SIG-M5 treated with dmso at 0.1 percent for 504 hours (cell line): ENCODE measurements at regions not wholly inside any gene's neighbourhood (a gene's known extent, or its start where the extent isn't known, plus 50 kb on each side); places are given as distances from the start of the nearest gene placed in this dataset.
"Not testable (repeated sequence)": the region's sequence is repeated elsewhere in the genome, so short reads cannot be mapped to it uniquely, and the experiment has no call there.

Experiments used
- DNase-seq: peaks from one replicate; lab custom pipeline; 2025; ENCODE audit not compliant: unreplicated experiment; lab: John Stamatoyannopoulos, UW

DNA sequence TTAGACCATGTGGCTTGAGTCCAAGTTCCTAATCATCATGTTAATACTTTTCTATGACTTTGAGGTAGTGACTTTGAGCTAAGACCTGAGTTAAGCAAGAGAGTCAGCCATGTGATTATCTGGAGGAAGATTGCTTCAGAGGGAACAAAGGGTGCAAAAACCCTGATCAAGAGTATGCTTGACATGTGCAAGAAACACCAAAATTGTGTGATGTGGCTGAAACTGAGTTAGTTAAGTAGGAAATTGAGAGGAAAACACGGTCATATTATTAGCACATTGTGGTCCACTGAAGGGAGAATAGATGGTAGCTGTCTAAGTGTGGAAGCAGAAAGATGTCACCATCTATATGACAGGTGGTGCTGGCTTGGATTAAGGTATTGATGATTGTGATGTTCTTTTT lies 130.4 kb upstream of the MON1B start:
- DNase-seq = no peak

DNA sequence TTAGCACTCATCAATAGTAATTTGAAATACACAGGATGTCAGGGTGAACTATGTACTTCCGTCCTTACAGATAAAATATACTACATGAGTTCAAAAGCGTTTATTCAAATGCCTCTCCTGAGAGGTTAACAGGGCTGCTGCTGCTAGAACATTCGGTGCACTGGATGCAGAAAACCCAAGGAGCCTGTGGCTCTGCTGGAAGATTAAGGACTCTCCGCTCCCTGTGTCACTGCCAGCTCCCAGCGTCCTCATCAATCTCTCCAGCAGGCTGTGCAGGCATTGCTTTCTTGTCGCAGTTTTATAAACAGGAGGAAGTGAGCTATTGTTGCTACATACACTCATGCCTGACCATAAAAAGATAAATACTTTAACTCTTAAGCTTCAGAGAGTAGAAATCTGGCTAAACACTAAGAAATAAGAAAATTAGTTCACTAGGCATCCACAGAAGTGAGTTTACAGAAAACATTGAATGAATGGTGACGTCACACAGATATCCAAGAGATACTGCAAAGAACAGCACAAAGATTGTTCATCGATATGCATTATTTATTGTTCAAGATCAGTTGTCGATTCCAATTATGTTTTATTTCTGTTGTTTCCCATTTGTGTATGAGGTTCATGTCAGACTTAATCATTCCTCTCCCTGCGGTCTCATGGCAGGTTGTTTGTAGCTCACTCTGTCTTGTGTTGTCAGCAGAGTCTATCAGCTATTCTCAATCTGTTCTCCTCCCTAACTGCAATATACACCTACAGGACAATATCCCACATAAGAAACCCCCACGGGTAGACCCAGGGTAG lies 127.9 kb upstream of the MON1B start:
- no peak for DNase-seq

DNA sequence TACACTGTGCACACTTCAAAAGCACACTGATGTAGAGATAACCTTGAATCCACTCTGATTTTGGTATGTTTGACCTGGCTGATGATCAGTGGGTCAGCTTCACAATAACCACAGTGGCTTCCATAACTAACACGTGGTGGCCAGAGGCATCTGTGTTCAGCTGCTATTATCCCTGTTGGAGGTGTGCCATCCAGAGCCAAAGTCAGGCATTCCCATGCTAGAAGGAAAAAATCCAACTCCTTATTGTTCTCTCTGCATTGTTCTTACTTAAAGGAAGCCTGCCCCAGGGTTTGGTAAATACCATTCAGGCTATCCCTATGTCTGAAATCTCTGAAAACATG lies 127.3 kb upstream of the MON1B start:
- no peak for DNase-seq

DNA sequence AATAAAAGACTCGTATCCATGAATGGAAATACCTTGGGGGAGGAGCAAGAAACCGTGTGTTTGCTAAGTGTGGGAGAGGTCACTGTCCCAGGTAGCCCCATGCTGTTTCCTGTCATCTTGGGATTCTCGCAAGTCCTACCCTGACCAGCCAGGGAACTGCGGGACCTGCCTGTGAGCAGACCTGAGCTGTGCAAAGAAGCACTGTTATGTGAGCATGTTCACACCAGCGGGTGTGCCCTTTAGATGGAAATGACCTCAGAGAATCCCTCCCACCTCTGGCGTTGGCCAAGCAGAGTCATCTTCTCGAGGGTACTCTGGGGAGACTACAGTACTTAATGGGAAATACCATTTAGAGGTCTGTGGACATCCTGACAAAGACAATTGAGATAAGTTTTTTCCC lies 127.0 kb upstream of the MON1B start:
- DNase-seq = no peak

DNA sequence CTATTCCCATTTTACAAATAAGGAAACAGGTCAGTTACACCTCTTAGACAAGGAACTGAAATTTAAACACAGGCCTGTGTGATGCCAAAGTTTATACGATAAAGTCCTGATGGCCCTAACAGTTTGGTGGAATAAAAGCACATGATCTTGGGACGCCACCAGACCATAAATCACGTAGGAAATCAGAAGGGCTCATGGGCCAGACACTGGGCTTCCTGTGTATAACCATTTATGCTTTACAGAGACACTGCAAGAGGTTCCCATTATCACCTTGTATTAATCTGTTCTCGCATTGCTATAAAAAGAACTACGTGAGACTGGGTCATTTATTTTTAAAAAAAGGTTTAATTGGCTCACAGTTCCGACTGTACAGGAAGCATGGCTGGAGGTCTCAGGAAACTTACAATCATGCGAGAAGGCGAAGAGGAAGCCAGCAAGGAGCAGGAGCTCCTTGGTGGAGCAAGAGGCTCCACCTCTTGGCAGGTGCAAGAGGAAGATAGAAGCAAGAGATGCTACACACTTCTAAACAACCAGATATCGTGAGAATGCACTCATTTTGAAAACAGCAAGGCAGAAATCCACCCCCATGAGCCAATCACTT lies 124.0 kb upstream of the MON1B start:
- no peak for DNase-seq

DNA sequence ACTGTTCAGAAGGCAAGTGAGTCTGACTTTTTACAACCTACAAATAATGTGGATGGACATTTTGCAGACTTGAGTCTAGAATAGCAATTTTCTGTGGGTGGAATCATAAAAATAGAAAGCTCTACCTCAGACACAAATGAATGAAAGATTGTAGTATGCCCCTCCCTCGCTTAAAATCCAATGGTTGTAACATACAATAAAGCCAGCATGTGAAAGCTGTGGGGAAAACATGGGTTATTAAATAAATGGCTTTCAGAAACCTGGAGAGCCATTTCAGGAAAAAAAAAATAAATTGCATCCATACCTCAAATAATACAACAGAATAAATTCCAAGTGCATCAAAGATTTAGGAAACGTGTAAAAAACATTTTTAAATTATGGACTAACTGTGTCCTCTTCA lies 123.1 kb upstream of the MON1B start:
- DNase-seq = no peak

DNA sequence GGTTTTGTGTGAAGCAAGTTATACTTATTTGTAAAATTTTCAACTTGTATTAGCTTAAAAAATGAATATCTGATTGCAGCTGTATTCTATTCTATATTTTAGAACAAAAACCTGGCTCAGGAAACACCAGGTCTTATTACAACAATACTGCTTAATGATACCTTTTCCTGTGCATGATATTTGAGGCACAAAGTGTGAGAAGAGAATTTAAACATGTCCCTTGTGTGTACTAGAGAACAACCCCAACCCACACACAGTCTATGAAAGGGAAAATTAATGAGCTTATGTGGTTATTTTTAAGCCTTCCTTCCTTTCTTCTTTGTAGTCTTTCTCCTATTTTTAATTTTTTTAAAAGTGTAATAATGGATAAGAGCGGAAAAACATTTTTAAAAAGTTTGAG lies 122.6 kb upstream of the MON1B start:
- no peak for DNase-seq

DNA sequence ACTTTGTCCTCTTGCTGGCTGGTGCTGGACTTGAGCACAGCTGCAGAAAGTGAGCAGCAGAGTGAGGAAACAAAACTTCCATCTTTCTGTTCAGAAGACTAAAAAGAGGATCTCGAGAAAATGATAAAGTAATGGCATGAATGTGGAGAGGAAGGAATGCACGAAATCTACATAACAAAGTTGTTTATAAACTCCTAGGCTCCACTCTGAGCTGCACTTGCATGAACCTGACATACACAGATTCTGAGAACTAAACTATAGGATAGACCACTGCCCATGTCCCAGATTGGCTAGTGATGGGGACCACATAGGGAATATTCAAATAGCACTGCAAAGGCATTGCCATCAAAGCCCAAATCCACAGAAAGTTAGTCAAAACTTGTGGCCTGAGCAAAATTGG lies 121.1 kb upstream of the MON1B start:
- no peak for DNase-seq

DNA sequence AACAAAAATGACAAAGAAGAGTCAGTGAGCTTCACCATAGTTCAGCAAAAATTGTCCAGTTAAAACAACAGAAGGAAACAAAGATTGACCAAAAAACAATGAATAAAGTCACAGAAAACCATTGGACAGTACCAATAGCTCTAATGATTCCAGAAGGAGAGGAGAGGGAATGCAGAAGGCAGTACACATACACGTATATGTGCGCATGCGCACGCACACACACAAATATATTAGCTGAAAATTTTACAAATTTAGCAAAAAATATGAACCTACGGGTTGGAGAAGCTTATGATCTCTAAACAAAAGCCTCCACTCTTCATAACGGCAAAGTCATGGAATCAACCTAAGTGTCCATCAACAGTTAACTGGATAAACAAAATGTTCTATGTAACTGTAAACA lies 120.3 kb upstream of the MON1B start:
- no peak for DNase-seq

DNA sequence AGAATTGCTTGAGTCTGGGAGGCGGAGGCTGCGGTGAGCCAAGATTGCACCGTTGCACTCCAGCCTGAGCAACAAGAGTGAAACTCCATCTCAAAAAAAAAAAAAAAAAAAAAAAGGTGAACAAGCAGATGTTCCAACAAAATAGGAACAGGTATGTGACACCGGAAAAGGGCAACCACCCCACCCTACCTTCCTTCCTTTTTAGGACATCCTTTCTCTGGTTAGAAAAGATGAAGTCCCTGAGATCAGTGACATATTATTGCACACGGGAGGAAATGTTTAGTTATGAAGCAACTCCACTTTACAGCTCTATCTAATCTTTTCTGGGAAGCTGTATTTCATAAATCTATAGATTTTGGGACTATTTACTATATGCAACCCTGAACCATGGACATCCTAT lies 114.2 kb upstream of the MON1B start:
- DNase-seq = no peak

DNA sequence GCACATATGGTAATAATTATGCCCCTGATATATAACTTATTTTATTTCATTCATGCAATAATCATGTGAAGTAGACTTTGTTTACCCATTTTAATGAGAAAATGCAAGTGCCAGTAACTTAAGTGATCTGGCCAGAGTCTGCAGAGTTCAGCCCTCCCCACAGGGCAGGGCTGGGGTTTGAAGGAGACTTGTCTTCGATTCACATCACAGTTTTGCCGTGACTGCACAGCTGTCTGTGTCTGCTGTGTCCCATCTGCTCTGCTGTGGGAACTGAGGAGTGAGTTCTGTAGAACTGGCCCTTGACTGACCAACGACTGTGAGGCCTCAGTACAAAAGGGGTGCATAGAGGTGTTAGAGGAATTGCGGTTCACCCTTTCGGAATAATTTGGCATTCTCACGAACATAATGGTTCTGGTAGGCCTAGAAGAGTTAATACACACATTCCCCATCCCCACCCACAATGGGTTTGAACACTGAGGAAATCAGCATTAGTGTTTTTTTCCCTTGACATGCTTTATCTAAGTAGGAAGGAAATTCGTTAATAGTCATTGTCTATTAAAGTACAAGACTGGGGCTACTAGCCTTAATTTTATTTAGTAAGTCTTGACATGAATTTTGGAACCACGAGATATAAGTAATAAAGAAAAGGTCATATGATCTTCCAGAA lies 113.6 kb upstream of the MON1B start:
- no peak for DNase-seq

DNA sequence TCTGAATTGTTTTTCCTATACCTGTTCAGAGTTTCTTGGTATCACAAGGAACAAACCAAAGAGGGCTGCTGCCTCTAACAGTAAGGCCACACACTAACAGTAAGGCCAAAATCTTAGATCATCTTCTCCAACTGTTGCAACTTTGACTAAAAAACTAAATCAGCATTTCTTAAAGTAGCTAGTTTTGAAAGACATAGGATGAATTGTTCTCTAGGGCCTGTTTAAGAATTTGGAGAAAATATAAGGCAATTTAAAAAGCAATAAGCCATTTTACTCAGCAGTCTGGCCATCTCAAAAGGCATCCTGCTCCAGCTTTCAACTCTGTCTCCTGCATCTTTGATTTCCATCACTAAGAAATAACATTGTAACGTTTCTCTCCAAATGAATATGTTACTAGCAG lies 105.0 kb upstream of the MON1B start:
- DNase-seq = no peak

DNA sequence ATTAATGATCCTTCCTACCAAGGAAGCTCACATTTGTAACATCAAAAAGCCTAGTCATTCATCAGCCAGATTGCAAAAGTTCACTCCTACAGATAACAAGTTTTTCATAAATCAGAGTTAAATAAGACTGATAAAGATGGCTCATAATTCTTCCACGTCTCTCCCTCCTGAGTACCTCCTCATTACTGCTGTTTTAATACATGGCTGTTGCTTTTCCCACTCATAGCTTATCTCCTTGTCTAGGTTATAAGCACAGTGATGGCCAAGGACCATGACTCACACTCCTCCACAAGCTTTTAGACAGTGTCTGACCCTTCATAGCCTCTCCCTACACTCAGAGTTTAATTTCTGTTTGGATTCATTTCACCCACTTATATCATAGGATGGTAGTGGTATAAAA lies 100.9 kb upstream of the MON1B start:
- DNase-seq = no peak

DNA sequence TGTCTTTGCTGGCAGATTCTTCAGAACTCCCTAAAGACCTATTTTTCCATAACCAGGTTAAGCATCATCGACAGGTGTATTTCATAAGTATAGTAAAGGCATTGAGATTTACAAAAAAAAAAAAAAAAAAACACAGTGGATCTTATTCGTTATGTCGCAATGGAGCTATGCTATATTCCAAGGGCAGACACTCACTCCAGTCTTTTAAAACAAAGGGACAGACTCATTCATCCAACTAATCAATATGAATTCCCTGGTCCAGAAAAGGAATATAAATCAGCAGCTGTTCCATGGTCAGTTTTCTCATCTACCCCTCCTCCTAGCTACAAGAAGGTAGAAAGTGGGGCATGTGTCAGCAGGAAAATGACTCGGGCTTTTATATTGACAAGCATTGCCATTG lies 97.7 kb upstream of the MON1B start:
- DNase-seq = no peak

DNA sequence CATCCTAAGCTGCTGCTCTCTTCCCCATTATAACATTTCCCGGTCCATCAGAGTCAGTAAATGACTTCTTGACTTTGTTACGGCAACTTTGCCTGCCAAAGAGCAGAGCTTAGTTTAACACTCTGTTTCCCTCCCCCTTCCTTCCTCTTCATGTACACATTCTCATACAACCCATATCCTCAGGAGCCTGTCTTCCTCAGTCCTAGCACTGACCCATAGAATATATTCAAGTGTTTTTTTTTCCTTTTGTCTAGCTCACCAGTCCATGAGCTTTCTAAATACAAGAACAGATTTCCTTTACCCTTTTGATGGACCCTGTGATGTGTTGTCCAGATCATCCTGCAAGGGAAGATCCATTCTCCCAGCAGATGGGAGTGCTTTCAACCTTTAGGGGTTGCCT lies 97.0 kb upstream of the MON1B start:
- no peak for DNase-seq

DNA sequence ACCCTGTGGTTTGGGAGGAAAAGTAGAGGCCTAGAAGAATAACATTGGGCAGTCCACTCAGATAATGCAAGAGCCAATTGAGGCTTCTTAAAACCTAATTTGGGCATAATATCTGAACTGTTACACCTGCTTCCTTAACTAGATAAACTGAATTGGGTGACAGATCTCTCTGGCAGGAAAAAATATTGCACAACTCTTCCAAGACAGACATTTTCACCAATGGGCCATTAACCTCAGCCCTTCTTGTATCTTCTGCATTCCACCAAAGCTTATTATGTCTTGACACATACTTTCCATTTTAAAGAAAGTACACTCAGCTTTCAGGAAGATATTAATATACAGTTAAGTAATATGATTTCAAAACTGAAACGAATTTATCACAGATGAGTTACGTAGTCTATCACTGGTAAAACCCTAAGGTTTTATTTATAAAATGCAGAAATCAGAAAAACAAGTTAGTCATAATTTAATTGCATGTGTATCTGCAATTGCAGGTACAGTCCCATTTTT lies 79.9 kb upstream of the MON1B start:
- no peak for DNase-seq

DNA sequence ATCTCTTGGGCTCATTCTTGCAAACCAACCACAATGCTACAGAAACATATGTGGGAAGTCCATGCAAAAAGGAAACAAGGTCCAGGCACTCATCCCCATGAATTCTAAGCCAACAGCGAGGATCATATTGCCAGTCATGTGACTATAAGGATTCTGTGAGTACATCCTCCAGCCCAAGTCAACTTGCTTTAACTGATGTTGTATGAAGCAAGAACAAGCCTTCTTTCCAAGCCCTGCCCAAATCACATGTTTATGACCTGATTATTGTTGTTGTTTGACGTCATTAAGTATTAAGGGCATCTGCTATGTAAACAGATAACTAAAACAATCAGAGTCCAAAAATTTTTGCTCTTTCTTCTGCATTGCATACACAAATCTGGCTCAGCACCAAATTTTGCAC lies 78.2 kb upstream of the MON1B start:
- DNase-seq = no peak

DNA sequence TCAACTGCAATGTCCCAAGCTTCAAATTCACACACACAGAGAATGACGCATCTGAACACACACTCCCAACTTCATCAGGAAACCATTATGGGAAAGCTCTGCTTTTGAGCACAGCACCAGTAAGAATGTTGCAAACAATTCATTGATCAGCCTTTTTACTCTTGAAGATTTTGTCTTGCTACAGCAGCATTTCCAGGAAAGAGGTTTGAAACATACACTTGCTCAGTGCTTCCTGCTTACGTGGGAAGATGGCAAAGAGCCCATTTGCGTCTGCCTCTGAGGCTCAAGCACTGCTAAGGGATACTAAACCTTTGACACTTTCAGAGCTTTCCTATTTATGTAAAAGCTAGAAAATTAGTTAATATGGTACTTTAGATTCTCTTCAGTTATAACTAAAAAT lies 77.2 kb upstream of the MON1B start:
- no peak for DNase-seq

DNA sequence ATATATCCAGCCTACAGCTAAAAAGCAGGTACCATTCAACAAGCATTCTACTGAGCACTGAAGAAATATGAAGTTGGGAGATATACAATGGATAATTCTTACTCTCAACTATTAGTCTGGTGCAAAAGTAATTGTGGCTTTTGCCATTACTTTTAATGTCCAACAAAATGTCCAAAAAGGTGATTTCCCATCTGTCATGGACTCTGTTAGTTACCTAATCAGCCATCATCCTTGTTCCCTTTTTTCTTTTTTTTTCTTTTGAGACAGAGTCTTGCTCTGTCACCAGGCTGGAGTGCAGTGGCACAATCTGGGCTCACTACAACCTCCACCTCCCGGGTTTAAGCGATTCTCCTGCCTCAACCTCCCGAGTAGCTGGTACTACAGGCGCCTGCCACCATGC lies 76.6 kb upstream of the MON1B start:
- DNase-seq = not testable (repeated sequence)

DNA sequence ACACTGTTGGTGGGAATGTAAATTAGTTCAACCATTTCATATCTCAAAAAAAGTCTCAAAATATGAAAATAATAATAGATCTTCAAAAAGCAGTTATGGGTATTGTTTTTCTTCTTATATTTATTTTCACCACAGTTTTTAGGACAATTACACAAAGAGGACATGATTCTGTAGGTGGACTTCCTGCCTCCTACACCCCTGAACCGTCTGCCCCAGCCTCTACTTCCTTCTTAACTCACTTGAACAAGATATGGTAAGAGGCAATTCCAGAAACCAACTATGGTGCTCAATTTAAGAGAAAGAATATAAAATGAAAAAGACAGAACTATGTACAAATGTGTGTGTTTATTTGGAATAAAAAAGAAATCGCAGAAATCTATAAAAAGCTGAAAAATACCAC lies 74.1 kb upstream of the MON1B start:
- DNase-seq = no peak

DNA sequence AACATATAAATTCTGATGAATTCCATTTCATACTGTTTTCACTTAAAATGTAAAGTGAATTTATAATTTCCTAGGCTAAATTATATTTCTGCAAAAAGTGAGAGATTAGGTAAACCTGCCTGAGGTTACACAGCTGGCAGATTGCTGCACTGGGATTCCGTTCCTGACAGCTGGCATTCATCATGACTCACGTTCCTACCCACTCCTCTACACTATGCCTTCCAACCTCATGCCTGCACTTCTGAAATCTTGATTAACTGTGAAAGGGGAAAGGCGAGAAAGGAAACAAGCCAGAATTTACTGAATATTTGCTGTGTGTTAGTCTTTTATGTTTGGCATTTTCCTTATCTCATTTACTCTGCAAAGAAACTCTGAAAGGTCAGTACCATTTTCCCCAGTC lies 73.3 kb upstream of the MON1B start:
- DNase-seq = no peak

DNA sequence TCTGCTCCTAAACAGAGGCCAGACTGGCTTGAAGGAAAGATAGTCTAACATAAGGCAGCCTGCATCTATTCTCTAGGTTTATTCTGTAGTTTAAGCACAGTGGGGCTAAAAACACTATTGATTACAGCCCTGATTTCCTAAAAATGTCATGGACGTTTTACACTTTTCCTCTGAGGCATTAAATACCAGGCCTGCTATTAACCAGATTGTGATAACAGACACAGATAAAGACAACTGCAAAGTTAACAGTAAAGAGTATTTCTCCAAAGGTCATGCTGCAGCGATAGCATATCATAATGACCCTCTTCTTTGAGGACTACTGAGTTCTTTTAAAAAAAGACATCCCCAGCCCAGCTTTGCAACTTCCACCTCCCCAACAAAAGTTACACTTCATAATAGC lies 59.6 kb upstream of the MON1B start:
- no peak for DNase-seq
